Kidney (tissue), 13 donors: ENCODE measurements at regions not wholly inside any gene's neighbourhood (a gene's known extent, or its start where the extent isn't known, plus 50 kb on each side); places are given as distances from the start of the nearest gene placed in this dataset.

Experiments used
- DNase-seq, 5 donors: peaks; one replicate each; pipeline ENCODE4 v3.0.0-alpha.2; 2013 to 2020
- FAIRE-seq: peaks from 2 replicates; lab custom pipeline; 2012; peaks lifted over from hg19 to GRCh38; lab: Jason Lieb, UNC
- H3K27ac ChIP-seq, 2 donors: one replicate each; pipeline ENCODE4 v1.7.0; 2013; ENCODE audit warnings: low read depth in 2 of 2, low read length in 2 of 2, inconsistent platforms in 1 of 2
- H3K27me3 ChIP-seq: one replicate; pipeline ENCODE4 v1.7.1; 2013; ENCODE audit warnings: low read length, inconsistent platforms; ENCODE audit not compliant: control insufficient read depth, insufficient read depth
- H3K36me3 ChIP-seq, 3 donors: one replicate each; pipeline versions ENCODE4 v1.7.0 to v1.7.1; 2013; ENCODE audit warnings: low read length in 3 of 3, control low read depth in 1 of 3, inconsistent platforms in 1 of 3; ENCODE audit not compliant: insufficient read depth in 3 of 3, control insufficient read depth in 2 of 3
- H3K4me1 ChIP-seq, 3 donors: one replicate each; pipeline versions ENCODE4 v1.7.0 to v1.7.1; 2013; ENCODE audit warnings: low read length in 3 of 3, inconsistent platforms in 1 of 3, low read depth in 1 of 3; ENCODE audit not compliant: control insufficient read depth in 2 of 3, insufficient read depth in 2 of 3
- H3K4me3 ChIP-seq, 3 donors: one replicate each; pipeline versions ENCODE4 v1.7.0 to v1.8.1; 2013; ENCODE audit warnings: low read length in 3 of 3, control low read depth in 1 of 3, inconsistent platforms in 1 of 3
- H3K9ac ChIP-seq, 3 donors: one replicate each; pipeline versions ENCODE4 v1.7.0 to v1.7.1; 2013; ENCODE audit warnings: low read length in 3 of 3, control low read depth in 1 of 3, inconsistent platforms in 1 of 3
- H3K9me3 ChIP-seq, 3 donors: one replicate each; pipeline versions ENCODE4 v1.7.0 to v1.7.1; 2013; ENCODE audit warnings: low read length in 3 of 3, control low read depth in 1 of 3, inconsistent platforms in 1 of 3; ENCODE audit not compliant: control insufficient read depth in 2 of 3, insufficient read depth in 1 of 3
- intact Hi-C: fragments of 100-400 bp; cut with DNase I; formaldehyde crosslinking; loops from one replicate; pipeline ENCODE4 v1.11.1; 2022
- TF ChIP-seq, protein P1 (sequence below): IDR thresholded peaks from 3 replicates; pipeline ENCODE4 v1.5.1; 2012; ENCODE audit warnings: mild to moderate bottlenecking, moderate library complexity, borderline replicate concordance; ENCODE audit not compliant: insufficient read depth; ENCODE audit errors: extremely low read depth
- donor health status: control.
- donor health status: control.
- donor health status: control.
- donor health status: control.
- donor health status: control.
- donor health status: DM: yes; HTN: yes; CAD: no.
- donor health status: Normal renal cell carcinoma (clear cell type).

DNA sequence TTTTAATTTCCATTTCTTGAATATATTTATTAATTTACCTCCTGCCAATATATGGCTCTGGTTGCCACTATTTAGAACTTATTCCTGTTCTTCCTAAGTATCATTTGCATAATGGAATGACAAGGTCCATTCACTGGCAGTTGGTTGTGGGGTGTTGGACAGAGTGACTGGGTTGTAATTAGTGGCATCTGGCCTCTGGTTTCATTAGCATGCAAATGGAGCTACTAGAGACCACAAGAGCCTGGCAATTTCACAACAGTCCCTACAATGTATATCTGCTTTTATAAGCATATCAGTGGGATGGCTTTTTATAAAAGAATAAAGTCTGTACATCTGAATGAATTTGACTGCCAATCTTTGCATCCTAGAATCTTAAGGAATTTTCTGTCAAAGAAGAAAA lies 1030.9 kb upstream of the CDH8 start:
- TF ChIP-seq, protein P1, sequence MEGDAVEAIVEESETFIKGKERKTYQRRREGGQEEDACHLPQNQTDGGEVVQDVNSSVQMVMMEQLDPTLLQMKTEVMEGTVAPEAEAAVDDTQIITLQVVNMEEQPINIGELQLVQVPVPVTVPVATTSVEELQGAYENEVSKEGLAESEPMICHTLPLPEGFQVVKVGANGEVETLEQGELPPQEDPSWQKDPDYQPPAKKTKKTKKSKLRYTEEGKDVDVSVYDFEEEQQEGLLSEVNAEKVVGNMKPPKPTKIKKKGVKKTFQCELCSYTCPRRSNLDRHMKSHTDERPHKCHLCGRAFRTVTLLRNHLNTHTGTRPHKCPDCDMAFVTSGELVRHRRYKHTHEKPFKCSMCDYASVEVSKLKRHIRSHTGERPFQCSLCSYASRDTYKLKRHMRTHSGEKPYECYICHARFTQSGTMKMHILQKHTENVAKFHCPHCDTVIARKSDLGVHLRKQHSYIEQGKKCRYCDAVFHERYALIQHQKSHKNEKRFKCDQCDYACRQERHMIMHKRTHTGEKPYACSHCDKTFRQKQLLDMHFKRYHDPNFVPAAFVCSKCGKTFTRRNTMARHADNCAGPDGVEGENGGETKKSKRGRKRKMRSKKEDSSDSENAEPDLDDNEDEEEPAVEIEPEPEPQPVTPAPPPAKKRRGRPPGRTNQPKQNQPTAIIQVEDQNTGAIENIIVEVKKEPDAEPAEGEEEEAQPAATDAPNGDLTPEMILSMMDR, result no peak
- Histone ChIP-seq H3K27me3 (no peaks in the 10 kb centered on the region), H3K9ac (no peak overlapping the region), H3K36me3 (no peaks in the 10 kb centered on the region), H3K4me1 (no peaks in the 10 kb centered on the region), H3K9me3 (no peaks in the 10 kb centered on the region), H3K4me3 (no peak overlapping the region), H3K27ac (no peak overlapping the region)
- DNase-seq (no peak), FAIRE-seq (no peak)
- intact Hi-C loops, result no loop called here

GRCh38 chr16:63066552-63066951 lies 1030.3 kb upstream of the CDH8 start:
- FAIRE-seq (no peak), DNase-seq (no peak)
- Histone ChIP-seq H3K9ac (no peak overlapping the region), H3K27me3 (no peaks in the 10 kb centered on the region), H3K9me3 (no peaks in the 10 kb centered on the region), H3K4me3 (no peak overlapping the region), H3K4me1 (no peaks in the 10 kb centered on the region), H3K36me3 (no peaks in the 10 kb centered on the region), H3K27ac (no peak overlapping the region)
- TF ChIP-seq, protein P1, result no peak
- intact Hi-C loops, result no loop called here

DNA sequence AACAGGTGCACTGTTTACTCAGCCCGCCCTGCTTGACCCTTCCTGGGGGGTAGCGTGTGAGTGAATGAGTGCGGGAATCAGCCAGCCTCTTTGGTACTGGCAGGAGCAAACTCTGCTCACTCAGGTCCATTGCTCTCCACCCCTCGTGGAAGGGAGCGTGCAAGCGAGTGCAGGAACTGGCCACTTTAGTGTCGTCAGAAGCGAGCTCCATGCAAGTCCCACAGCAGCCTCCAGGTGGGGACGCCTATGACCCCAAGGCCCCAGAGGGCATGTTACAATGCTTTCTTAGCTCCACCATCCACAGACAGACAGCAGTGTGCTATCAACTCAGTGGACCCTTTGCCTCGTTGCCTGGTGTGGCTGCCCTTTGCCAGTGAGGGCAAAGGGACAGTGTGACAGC lies 1025.1 kb upstream of the CDH8 start:
- intact Hi-C loops, result no loop called here
- peak in 1 of 5 donors; percentile 48 for DNase-seq
- H3K27me3 ChIP-seq, result no peaks in the 10 kb centered on the region
- no peaks in the 10 kb centered on the region for H3K4me1 ChIP-seq
- no peak overlapping the region for H3K9ac ChIP-seq
- no peak overlapping the region for H3K4me3 ChIP-seq
- H3K27ac ChIP-seq, result no peak overlapping the region
- H3K9me3 ChIP-seq, result no peaks in the 10 kb centered on the region
- no peak for FAIRE-seq
- H3K36me3 ChIP-seq, result no peaks in the 10 kb centered on the region
- TF ChIP-seq, protein P1, result no peak

DNA sequence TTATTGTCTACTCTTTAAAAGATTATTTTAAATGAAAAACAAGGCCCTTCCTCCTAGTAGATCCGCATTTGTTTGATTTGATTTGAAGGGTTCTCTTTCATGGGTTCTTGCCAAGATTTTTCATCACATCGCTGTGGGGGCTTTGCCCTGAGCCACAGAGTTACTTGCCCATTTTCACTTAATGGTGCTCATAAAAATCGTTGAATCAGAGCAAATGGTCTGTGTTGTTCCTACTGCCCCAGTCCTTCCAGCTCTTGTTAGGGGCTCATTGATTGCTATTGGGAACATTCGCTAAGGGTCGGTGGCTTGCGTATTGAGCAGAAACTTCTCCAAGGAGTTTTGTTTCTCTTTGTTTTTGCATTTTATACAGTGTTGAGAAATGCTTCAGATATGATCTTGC lies 1023.4 kb upstream of the CDH8 start:
- H3K9me3 ChIP-seq, result no peaks in the 10 kb centered on the region
- no peak overlapping the region for H3K9ac ChIP-seq
- no peak overlapping the region for H3K27ac ChIP-seq
- intact Hi-C loops, result no loop called here
- no peak for FAIRE-seq
- TF ChIP-seq, protein P1, result no peak
- no peaks in the 10 kb centered on the region for H3K4me1 ChIP-seq
- H3K27me3 ChIP-seq, result no peaks in the 10 kb centered on the region
- no peaks in the 10 kb centered on the region for H3K36me3 ChIP-seq
- H3K4me3 ChIP-seq, result no peak overlapping the region
- no peak for DNase-seq
